ENCODE measurements at regions not wholly inside any gene's neighbourhood (a gene's known extent, or its start where the extent isn't known, plus 50 kb on each side); places are given as distances from the start of the nearest gene placed in this dataset.

DNA sequence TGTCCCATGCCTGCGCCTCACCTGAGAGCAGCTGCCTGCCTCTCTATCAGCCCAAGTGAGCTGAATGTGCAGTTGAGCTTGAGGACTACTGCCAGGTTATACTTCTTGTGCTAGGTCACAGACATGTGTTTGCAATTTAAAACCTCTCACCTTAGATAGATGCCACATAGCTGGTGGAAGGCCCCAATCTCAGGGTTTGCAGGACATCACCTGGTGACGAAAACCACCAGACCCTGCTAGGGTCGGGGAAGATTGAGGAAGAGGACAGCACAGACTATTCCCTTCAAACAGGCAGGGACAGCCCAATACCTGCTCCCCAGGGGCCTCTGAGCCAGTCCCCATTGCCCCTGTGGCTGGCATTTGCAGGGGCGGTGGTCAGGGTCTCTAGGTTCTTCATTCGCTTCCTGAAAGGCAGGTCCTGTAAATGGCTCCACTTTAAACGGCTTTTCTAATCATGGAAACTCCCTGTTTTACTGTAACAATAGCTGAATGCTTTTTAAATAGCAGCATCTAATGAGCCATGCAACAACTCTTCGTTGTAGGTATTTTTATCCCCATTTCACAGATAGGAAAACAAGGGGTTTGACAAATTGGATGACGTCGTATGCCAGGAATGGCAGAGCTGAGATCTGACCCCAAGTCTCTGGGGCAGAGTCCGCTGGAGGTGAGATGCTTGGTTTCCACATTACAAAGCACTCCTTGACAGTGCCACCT lies 80.1 kb downstream of the EMX2 start (continued):
- TF ChIP-seq, protein P1, sequence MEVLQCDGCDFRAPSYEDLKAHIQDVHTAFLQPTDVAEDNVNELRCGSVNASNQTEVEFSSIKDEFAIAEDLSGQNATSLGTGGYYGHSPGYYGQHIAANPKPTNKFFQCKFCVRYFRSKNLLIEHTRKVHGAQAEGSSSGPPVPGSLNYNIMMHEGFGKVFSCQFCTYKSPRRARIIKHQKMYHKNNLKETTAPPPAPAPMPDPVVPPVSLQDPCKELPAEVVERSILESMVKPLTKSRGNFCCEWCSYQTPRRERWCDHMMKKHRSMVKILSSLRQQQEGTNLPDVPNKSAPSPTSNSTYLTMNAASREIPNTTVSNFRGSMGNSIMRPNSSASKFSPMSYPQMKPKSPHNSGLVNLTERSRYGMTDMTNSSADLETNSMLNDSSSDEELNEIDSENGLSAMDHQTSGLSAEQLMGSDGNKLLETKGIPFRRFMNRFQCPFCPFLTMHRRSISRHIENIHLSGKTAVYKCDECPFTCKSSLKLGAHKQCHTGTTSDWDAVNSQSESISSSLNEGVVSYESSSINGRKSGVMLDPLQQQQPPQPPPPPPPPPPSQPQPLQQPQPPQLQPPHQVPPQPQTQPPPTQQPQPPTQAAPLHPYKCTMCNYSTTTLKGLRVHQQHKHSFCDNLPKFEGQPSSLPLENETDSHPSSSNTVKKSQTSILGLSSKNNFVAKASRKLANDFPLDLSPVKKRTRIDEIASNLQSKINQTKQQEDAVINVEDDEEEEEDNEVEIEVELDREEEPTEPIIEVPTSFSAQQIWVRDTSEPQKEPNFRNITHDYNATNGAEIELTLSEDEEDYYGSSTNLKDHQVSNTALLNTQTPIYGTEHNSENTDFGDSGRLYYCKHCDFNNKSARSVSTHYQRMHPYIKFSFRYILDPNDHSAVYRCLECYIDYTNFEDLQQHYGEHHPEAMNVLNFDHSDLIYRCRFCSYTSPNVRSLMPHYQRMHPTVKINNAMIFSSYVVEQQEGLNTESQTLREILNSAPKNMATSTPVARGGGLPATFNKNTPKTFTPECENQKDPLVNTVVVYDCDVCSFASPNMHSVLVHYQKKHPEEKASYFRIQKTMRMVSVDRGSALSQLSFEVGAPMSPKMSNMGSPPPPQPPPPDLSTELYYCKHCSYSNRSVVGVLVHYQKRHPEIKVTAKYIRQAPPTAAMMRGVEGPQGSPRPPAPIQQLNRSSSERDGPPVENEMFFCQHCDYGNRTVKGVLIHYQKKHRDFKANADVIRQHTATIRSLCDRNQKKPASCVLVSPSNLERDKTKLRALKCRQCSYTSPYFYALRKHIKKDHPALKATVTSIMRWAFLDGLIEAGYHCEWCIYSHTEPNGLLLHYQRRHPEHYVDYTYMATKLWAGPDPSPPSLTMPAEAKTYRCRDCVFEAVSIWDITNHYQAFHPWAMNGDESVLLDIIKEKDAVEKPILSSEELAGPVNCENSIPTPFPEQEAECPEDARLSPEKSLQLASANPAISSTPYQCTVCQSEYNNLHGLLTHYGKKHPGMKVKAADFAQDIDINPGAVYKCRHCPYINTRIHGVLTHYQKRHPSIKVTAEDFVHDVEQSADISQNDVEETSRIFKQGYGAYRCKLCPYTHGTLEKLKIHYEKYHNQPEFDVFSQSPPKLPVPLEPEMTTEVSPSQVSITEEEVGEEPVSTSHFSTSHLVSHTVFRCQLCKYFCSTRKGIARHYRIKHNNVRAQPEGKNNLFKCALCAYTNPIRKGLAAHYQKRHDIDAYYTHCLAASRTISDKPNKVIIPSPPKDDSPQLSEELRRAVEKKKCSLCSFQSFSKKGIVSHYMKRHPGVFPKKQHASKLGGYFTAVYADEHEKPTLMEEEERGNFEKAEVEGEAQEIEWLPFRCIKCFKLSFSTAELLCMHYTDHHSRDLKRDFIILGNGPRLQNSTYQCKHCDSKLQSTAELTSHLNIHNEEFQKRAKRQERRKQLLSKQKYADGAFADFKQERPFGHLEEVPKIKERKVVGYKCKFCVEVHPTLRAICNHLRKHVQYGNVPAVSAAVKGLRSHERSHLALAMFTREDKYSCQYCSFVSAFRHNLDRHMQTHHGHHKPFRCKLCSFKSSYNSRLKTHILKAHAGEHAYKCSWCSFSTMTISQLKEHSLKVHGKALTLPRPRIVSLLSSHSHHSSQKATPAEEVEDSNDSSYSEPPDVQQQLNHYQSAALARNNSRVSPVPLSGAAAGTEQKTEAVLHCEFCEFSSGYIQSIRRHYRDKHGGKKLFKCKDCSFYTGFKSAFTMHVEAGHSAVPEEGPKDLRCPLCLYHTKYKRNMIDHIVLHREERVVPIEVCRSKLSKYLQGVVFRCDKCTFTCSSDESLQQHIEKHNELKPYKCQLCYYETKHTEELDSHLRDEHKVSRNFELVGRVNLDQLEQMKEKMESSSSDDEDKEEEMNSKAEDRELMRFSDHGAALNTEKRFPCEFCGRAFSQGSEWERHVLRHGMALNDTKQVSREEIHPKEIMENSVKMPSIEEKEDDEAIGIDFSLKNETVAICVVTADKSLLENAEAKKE (CRISPR knock-in tag; IDR thresholded peaks at IDR 0.05), result no peak
- TF ChIP-seq, protein P2, sequence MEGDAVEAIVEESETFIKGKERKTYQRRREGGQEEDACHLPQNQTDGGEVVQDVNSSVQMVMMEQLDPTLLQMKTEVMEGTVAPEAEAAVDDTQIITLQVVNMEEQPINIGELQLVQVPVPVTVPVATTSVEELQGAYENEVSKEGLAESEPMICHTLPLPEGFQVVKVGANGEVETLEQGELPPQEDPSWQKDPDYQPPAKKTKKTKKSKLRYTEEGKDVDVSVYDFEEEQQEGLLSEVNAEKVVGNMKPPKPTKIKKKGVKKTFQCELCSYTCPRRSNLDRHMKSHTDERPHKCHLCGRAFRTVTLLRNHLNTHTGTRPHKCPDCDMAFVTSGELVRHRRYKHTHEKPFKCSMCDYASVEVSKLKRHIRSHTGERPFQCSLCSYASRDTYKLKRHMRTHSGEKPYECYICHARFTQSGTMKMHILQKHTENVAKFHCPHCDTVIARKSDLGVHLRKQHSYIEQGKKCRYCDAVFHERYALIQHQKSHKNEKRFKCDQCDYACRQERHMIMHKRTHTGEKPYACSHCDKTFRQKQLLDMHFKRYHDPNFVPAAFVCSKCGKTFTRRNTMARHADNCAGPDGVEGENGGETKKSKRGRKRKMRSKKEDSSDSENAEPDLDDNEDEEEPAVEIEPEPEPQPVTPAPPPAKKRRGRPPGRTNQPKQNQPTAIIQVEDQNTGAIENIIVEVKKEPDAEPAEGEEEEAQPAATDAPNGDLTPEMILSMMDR (conservative IDR thresholded peaks at IDR 0.05; ENCODE audit: low read depth in 2 of 2), result no peak
- no peak for TF ChIP-seq EZH2phosphoT487 (IDR thresholded peaks at IDR 0.05; ENCODE audit: unreplicated experiment)
- no peak for TF ChIP-seq ZNF331 (CRISPR knock-in tag; IDR thresholded peaks at IDR 0.05; ENCODE audit: low read depth)
- no peak for TF ChIP-seq EZH2 (IDR thresholded peaks at IDR 0.05; ENCODE audit: low read depth, unreplicated experiment)

DNA sequence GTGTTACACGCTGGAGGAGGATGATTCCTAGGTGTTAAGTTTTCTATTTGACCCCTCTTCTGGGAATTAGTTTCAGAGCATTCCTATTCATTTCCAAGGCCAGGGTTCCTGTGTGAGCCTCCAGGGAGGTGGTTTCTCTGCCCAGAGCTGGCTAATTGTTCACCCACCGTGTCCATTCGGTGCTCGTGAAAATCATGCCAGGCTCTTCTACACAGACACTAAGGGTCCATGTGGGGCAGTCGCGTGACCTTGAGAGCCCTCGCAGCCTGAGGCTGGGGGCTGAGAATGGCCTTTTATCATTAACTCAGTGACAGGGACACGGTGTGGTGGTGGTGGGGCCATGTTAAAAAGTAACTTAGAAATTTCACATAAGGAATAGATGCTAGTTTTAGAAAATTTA lies 83.7 kb downstream of the EMX2 start:
- peaks cover 4% of the 10 kb centered on the region for H3K27me3 Mint-ChIP-seq (ENCODE audit: insufficient read depth, low read depth, poor library complexity)
- TF ChIP-seq NANOG (IDR thresholded peaks at IDR 0.05; ENCODE audit: borderline replicate concordance), result no peak
- TF ChIP-seq, protein P3, sequence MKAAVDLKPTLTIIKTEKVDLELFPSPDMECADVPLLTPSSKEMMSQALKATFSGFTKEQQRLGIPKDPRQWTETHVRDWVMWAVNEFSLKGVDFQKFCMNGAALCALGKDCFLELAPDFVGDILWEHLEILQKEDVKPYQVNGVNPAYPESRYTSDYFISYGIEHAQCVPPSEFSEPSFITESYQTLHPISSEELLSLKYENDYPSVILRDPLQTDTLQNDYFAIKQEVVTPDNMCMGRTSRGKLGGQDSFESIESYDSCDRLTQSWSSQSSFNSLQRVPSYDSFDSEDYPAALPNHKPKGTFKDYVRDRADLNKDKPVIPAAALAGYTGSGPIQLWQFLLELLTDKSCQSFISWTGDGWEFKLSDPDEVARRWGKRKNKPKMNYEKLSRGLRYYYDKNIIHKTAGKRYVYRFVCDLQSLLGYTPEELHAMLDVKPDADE (IDR thresholded peaks at IDR 0.05), result no peak
- no peak for TF ChIP-seq STAT1 (IDR thresholded peaks at IDR 0.05; ENCODE audit: unreplicated experiment)
- TF ChIP-seq, protein P2 (conservative IDR thresholded peaks at IDR 0.05; ENCODE audit: low read depth in 2 of 2), result no peak
- TF ChIP-seq ZNF331 (CRISPR knock-in tag; IDR thresholded peaks at IDR 0.05; ENCODE audit: low read depth), result no peak
- no peak for TF ChIP-seq ZNF114 (CRISPR knock-in tag; IDR thresholded peaks at IDR 0.05)
- no peak for TF ChIP-seq EZH2phosphoT487 (IDR thresholded peaks at IDR 0.05; ENCODE audit: unreplicated experiment)
- TF ChIP-seq CREB1 (CRISPR knock-in tag; IDR thresholded peaks at IDR 0.05; ENCODE audit: low read depth), result no peak

More for the DNA sequence above, 83.7 kb downstream of the EMX2 start:
- Histone ChIP-seq H3K4me2 (no peak overlapping the region), H3K27ac (ENCODE audit: low read depth) (no peak overlapping the region), H2AFZ (no peak overlapping the region), H4K20me1 (replicated peaks; ENCODE audit: insufficient read depth) (no peaks in the 10 kb centered on the region), H3K4me3 (no peak overlapping the region), H3F3A (replicated peaks; ENCODE audit: low read depth) (no peaks in the 10 kb centered on the region), H3K9me2 (ENCODE audit: insufficient read depth) (no peaks in the 10 kb centered on the region), H3K27me3 (ENCODE audit: insufficient read depth) (no peaks in the 10 kb centered on the region), H3K36me3 (ENCODE audit: insufficient read depth) (no peaks in the 10 kb centered on the region), H3K79me2 (replicated peaks; ENCODE audit: insufficient read depth) (no peaks in the 10 kb centered on the region), H3K4me1 (ENCODE audit: insufficient read depth) (no peaks in the 10 kb centered on the region)
- Mint-ChIP-seq H3K9me3 (no peaks in the 10 kb centered on the region), H3K27ac (no peak overlapping the region), H3K4me3 (no peak overlapping the region), H3K4me1 (no peaks in the 10 kb centered on the region; the same call in 2 of the 3 replicates), H3K36me3 (ENCODE audit: low read depth) (no peaks in the 10 kb centered on the region)
- ATAC-seq (no peak), DNase-seq (ENCODE audit: low spot score) (no peak)

All from GM23338 (cell line).